HUES64 (cell line): ENCODE measurements at regions not wholly inside any gene's neighbourhood (a gene's known extent, or its start where the extent isn't known, plus 50 kb on each side); places are given as distances from the start of the nearest gene placed in this dataset.
"Not testable (repeated sequence)": the region's sequence is repeated elsewhere in the genome, so short reads cannot be mapped to it uniquely, and the experiment has no call there.

Experiments
- H3K27ac ChIP-seq: 2 replicates; pipeline ENCODE4 v1.7.0; 2013; ENCODE audit warnings: low read depth, low read length, inconsistent platforms
- H3K27me3 ChIP-seq: 2 replicates; pipeline ENCODE4 v1.6.1; 2013; ENCODE audit warnings: mild to moderate bottlenecking, low read length; ENCODE audit not compliant: insufficient read depth
- H3K36me3 ChIP-seq: 2 replicates; pipeline ENCODE4 v1.6.1; 2013; ENCODE audit warnings: mild to moderate bottlenecking, low read length; ENCODE audit not compliant: insufficient read depth
- H3K4me1 ChIP-seq: 2 replicates; pipeline ENCODE4 v1.6.1; 2013; ENCODE audit warnings: mild to moderate bottlenecking, low read length, moderate library complexity; ENCODE audit not compliant: insufficient read depth
- H3K4me3 ChIP-seq: 2 replicates; pipeline ENCODE4 v1.5.1; 2013; ENCODE audit warnings: mild to moderate bottlenecking, low read length, moderate library complexity
- H3K9ac ChIP-seq: 2 replicates; pipeline ENCODE4 v1.6.1; 2013; ENCODE audit warnings: mild to moderate bottlenecking, low read depth, low read length
- H3K9me3 ChIP-seq: 2 replicates; pipeline ENCODE4 v1.6.1; 2013; ENCODE audit warnings: low read depth, low read length; ENCODE audit not compliant: insufficient read depth
- WGBS: fragments of 150-250, 120-280 bp; methylation state at CpG from one replicate; pipeline ENCODE4 v1.1.7; 2013; ENCODE audit warnings: missing lambda C conversion rate; 5-methylcytosine and 5-hydroxymethylcytosine counted together

DNA sequence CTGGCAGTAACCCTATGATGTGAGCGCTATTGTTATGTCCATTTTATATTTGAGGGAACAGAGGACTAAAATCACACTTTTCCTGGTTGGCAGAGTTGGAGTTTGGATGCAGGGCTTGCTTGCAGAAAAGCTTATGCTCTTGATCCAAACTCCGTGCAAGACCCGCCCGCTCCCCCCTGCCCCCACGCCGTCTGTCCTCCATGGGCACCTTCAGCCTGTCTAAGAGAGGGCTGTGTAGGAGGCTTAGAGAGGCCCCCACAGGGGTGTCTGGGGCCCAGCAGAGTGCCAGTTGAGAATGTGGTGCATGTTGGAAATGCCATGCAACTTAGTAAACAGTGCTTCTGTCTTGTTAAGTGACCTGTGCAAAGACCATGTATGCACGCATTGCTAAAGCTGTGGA, 170.5 kb upstream of the NPY start:
- H3K9ac ChIP-seq, result no peak overlapping the region
- H3K27me3 ChIP-seq, result no peaks in the 10 kb centered on the region
- 97% methylated on average over 7 of the region's 7 CpGs for WGBS
- no peaks in the 10 kb centered on the region for H3K36me3 ChIP-seq
- no peak overlapping the region for H3K4me3 ChIP-seq
- no peak overlapping the region for H3K27ac ChIP-seq
- H3K9me3 ChIP-seq, result no peaks in the 10 kb centered on the region
- no peaks in the 10 kb centered on the region for H3K4me1 ChIP-seq

DNA sequence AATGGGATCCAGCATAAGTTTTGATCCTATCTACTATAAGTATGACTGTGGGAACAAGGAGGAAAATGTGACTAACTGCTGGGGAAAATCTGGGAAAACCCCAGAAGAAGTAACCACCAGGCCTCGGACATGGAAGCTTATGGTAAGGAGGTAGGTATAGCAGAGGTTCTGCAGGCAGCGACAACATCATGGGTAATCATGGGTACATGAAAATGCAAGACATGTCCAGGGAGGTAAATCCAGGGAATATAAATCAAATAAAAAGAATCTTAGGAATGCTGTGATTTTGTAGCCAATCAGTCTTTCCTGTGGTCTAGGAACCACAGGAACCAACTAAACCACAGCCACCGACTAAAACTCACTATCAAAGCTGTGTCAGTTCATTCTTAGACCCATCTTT, 168.3 kb upstream of the NPY start:
- Histone ChIP-seq H3K4me1 (0 out of 2 replicates have a peak, but pooled peaks cover 13% of the 10 kb centered on the region), H3K27ac (no peak overlapping the region), H3K9ac (no peak overlapping the region), H3K9me3 (no peaks in the 10 kb centered on the region), H3K36me3 (no peaks in the 10 kb centered on the region), H3K27me3 (no peaks in the 10 kb centered on the region), H3K4me3 (no peak overlapping the region)
- WGBS, result 97% methylated on average over 3 of the region's 3 CpGs

DNA sequence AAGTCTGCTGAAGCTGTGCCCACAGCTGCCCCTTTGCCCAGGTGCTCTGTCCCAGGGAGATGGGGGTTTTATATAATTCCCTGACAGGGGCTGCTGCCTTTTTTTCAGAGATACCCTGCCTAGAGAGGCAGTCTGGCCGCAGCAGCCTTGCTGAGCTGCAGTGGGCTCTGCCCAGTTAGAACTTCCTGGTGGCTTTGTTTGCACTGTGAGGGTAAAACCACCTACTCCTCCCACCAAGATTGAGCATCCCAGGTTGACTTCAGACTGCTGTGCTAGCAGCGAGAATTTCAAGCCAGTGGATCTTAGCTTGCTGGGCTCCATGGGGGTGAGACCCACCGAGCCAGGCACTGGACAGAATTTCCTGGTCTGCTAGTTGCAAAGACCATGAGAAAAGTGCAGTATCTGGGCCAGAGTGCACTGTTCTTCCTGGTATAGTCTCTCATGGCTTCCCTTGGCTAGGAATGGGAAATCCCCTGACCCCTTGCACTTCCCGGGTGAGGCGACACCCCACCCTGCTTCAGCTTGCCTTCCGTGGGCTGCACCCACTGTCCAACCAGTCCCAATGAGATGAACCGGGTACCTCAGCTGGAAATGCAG, 166.0 kb upstream of the NPY start:
- not testable (repeated sequence) for H3K36me3 ChIP-seq, H3K27ac ChIP-seq, H3K9me3 ChIP-seq, H3K9ac ChIP-seq, H3K27me3 ChIP-seq, H3K4me3 ChIP-seq
- WGBS, result 89% methylated on average over 7 of the region's 7 CpGs
- peaks cover 19% of the 10 kb centered on the region; the same call in 1 of the 2 replicates for H3K4me1 ChIP-seq

DNA sequence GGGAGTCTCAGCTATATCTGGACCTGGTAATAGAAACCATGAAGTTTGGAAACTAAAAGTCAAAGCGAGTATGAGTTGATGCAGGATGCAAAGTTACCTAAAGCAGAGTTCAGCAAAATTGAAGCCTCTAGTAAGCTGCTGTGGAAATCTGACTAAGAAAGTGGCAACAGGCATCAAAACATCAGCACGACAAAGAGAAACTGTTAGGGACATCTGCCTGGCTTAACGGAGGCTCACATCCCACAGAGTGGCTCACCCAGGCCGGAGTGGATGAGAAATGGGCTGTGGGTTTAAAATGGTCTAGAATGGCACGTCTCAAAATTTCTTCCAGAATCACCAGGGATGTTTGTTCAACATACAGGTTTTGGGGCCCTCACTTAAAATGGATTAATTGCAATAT, 164.1 kb upstream of the NPY start:
- Histone ChIP-seq H3K9me3 (no peaks in the 10 kb centered on the region), H3K27ac (no peak overlapping the region), H3K4me3 (no peak overlapping the region), H3K9ac (no peak overlapping the region), H3K36me3 (no peaks in the 10 kb centered on the region), H3K4me1 (peaks cover 28% of the 10 kb centered on the region), H3K27me3 (no peaks in the 10 kb centered on the region)
- whole genome bisulfite sequencing, result 62% methylated on average over 5 of the region's 5 CpGs

DNA sequence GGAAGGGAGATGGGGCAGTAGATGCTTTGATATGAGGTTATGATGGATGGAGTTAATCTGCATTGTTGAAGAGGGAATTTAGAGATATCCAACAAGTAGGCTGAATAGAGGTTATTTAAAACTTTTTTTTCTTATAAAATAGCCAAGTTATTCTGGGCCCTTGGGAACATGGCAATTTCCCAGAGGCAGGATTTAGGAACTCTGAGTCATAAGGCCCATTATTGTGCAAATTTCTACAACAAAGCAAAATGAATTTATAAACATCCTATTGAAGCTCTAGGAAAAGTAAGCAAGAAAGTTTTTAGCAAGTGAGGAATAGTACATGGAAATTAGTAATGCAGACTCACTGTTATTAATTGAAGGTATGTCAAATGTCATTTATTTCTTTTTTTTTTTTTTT, 160.9 kb upstream of the NPY start:
- Histone ChIP-seq H3K9ac (no peak overlapping the region), H3K36me3 (no peaks in the 10 kb centered on the region), H3K4me1 (peaks cover 28% of the 10 kb centered on the region), H3K27me3 (no peaks in the 10 kb centered on the region), H3K4me3 (no peak overlapping the region), H3K9me3 (no peaks in the 10 kb centered on the region), H3K27ac (no peak overlapping the region)

DNA sequence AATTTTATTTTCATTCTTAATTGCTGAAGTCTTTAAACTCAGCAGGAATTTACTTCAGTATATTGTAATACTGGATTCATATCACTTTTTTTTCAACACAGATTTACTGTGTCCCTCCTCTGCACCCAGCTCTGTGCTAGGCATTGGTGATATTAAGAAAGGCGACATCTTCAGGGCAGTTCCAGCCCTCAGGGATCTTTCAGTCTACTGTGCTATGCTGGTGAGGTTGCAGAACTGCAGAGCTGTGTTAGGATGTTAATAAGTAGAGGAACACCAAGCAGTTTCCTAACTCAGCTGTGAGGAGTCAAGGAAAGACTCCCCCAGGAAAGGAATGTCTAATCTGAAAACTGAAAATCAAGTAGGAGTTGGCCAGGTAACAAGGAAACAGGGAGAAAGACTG, 158.2 kb upstream of the NPY start:
- Histone ChIP-seq H3K9ac (no peak overlapping the region), H3K36me3 (no peaks in the 10 kb centered on the region), H3K27me3 (no peaks in the 10 kb centered on the region), H3K9me3 (no peaks in the 10 kb centered on the region), H3K4me3 (no peak overlapping the region), H3K27ac (no peak overlapping the region), H3K4me1 (peaks cover 15% of the 10 kb centered on the region)
- WGBS, result 94% methylated on average over 1 of the region's 1 CpG

DNA sequence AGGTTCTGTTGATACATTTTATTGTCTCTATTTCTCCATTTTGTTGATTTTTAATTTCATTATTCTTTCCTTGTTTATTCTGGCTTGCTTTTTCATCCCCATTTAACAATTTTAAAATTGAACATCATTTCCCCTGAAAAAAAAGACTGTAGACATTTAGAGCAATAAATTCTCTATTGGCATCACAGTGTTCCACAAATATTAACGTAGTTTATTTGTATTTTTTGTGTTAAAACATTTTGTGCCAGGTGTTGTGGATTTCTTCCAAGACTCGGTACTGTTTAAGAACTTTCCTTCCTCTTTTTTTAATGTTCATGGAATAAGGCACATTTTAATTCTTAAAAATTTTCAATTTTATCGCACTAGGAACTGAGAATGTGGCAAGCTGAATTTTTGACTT, 156.1 kb upstream of the NPY start:
- Histone ChIP-seq H3K9me3 (no peaks in the 10 kb centered on the region), H3K27me3 (no peaks in the 10 kb centered on the region), H3K27ac (no peak overlapping the region), H3K9ac (no peak overlapping the region), H3K36me3 (no peaks in the 10 kb centered on the region), H3K4me3 (no peak overlapping the region), H3K4me1 (peaks cover 9% of the 10 kb centered on the region)
- WGBS, result 88% methylated on average over 2 of the region's 3 CpGs

DNA sequence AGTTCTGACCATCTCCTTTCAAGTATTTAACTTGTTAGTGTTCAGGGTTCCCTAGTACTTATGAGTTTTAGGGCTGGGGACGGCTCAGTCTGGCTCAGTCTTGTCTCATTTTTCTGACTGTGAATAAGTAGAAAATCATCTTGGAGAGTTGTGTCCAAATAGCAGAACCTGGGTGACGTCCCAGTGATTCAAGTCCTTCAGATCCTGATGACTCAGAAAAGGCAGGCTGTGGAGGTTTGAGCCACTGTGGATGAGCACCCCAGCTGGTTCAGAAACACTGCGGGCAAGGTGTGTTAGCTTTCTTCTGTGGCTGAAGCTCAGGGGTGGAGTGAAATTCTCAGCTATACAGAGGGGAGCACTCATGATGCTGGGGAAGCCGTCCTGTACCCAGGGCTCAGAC, 154.4 kb upstream of the NPY start:
- H3K4me1 ChIP-seq, result no peaks in the 10 kb centered on the region
- H3K9me3 ChIP-seq, result no peaks in the 10 kb centered on the region
- H3K27me3 ChIP-seq, result no peaks in the 10 kb centered on the region
- no peak overlapping the region for H3K4me3 ChIP-seq
- no peak overlapping the region for H3K27ac ChIP-seq
- WGBS, result 95% methylated on average over 4 of the region's 4 CpGs
- no peak overlapping the region for H3K9ac ChIP-seq
- no peaks in the 10 kb centered on the region for H3K36me3 ChIP-seq

DNA sequence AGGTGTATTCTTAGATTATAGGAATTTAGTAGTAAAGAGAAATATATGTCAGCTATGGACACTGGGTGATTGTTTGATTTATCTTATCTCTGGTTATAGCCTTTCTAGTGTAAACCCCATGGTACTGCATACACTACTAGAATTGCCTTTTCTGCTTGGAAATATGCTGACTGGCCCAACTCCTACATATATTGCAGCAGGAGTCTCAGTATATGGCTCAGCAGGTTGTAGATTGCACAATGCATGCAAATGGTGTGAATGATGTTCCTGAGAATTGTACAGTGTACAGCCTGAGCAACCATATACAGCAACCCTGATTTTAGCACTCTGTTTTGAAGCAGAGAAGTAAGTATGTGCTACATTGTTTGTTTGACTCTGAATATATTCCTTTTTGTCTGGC, 153.4 kb upstream of the NPY start:
- Histone ChIP-seq H3K27me3 (no peaks in the 10 kb centered on the region), H3K9ac (no peak overlapping the region), H3K36me3 (no peaks in the 10 kb centered on the region), H3K4me3 (no peak overlapping the region), H3K4me1 (no peaks in the 10 kb centered on the region), H3K27ac (no peak overlapping the region), H3K9me3 (no peaks in the 10 kb centered on the region)

DNA sequence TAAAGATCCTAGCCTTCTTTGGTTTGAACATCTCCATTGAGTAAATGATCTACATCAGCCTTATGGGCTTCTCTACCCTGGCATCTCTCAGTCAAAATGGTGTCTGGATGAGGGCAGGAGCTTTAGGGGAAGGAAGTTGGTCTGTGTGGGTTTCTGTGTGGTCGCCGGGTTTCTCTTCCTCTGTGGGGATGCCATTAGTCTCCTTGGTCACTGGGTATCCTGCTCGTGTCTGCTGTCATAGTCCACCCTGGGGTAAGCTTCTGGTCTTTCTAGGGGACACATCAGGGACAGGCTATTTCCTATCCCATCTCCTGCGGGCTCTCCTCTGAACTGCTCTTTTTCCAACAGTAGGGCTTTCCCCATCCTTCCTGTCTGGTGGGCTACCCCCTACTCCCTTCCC, 150.3 kb upstream of the NPY start:
- Histone ChIP-seq H3K36me3 (no peaks in the 10 kb centered on the region), H3K9ac (no peak overlapping the region), H3K4me3 (no peak overlapping the region), H3K27me3 (no peaks in the 10 kb centered on the region), H3K27ac (no peak overlapping the region), H3K9me3 (no peaks in the 10 kb centered on the region), H3K4me1 (no peaks in the 10 kb centered on the region)
- WGBS, result 91% methylated on average over 4 of the region's 4 CpGs

DNA sequence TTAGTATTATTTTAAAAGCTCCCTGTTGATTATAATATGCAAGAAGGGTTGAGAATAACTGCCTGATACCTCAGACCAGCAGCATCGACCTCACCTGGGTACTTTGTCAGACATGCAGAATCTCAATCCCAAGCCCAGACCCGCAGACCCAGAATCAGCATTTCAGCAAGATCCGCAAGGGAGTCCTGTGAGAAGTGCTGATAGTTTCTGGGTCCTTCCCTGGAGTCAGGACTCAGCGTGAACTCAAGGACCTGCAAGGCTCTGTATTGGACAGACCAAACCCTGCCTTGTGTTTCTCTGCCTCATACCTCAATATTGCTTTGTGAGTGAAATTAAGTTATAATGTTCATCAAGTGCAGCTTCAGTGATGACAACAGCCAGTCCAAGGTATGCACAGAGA, 149.5 kb upstream of the NPY start:
- Histone ChIP-seq H3K36me3 (no peaks in the 10 kb centered on the region), H3K27me3 (no peaks in the 10 kb centered on the region), H3K27ac (no peak overlapping the region), H3K4me3 (no peak overlapping the region), H3K9ac (no peak overlapping the region), H3K4me1 (no peaks in the 10 kb centered on the region), H3K9me3 (no peaks in the 10 kb centered on the region)
- 90% methylated on average over 4 of the region's 4 CpGs for WGBS

DNA sequence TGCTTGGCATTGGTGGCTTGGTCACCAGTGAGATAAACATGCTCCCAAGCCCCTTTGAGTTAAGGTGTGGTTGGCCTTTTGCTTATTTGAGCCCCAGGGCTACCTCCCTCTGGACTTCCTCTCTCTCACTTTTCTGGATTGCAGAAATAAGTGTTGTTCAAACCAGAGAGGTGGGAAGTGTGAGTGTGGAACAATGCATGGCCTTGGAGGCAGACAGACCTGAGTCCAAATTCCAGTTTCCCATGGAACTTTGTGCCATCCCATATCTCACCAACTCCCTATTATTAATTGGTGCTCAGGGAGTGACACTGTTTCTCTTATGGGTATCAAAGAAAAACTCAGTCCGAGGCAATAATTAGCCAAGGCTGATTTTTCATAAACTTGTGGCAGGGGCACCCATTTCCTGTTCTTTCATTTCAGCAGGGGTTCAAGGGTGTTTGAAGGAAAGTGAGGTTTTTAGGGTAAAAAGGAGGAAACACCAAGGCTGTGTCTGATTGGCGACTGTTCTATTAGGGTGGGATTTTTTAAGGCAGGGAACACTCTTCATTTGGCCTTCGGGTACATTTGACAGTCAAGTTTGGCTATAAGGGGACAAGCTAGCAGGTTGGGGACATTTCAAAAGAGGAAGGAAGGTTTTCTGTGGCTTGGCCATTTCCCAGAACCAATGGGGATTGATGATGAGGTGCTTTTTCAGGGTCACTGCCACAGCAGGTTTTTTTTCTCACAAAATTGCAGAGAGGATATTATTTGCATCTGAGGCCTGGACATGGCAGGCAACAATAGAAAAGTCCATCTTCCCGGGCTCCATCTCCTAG, 148.8 kb upstream of the NPY start:
- H3K4me3 ChIP-seq, result no peak overlapping the region
- no peaks in the 10 kb centered on the region for H3K36me3 ChIP-seq
- H3K9ac ChIP-seq, result no peak overlapping the region
- WGBS, result 87% methylated on average over 4 of the region's 4 CpGs
- H3K27me3 ChIP-seq, result no peaks in the 10 kb centered on the region
- no peak overlapping the region for H3K27ac ChIP-seq
- no peaks in the 10 kb centered on the region for H3K9me3 ChIP-seq
- H3K4me1 ChIP-seq, result no peaks in the 10 kb centered on the region
